GM06990 (cell line): ENCODE measurements at regions not wholly inside any gene's neighbourhood (a gene's known extent, or its start where the extent isn't known, plus 50 kb on each side); places are given as distances from the start of the nearest gene placed in this dataset.

Experiments used
- DNase-seq: peaks from one replicate; pipeline ENCODE4 v3.0.0-alpha.2; 2011; ENCODE audit not compliant: insufficient read length; ENCODE audit errors: extremely low read depth
- H3K27me3 ChIP-seq: replicated peaks from 2 replicates; pipeline ENCODE4 v1.6.0; 2011; ENCODE audit warnings: low read length; ENCODE audit not compliant: control insufficient read depth, insufficient read depth
- H3K36me3 ChIP-seq: 2 replicates; pipeline ENCODE4 v1.5.1; 2011; ENCODE audit warnings: low read length; ENCODE audit not compliant: control insufficient read depth, insufficient read depth
- H3K4me3 ChIP-seq: replicated peaks from 2 replicates; pipeline ENCODE4 v1.5.1; 2011; ENCODE audit warnings: low read depth, mild to moderate bottlenecking, control low read depth, low read length
- TF ChIP-seq, protein P1 (sequence below): IDR thresholded peaks from 2 replicates; pipeline ENCODE4 v1.5.1; 2011; ENCODE audit warnings: low read length, control low read depth, mild to moderate bottlenecking, inconsistent platforms; ENCODE audit not compliant: insufficient read depth, poor library complexity, severe bottlenecking

DNA sequence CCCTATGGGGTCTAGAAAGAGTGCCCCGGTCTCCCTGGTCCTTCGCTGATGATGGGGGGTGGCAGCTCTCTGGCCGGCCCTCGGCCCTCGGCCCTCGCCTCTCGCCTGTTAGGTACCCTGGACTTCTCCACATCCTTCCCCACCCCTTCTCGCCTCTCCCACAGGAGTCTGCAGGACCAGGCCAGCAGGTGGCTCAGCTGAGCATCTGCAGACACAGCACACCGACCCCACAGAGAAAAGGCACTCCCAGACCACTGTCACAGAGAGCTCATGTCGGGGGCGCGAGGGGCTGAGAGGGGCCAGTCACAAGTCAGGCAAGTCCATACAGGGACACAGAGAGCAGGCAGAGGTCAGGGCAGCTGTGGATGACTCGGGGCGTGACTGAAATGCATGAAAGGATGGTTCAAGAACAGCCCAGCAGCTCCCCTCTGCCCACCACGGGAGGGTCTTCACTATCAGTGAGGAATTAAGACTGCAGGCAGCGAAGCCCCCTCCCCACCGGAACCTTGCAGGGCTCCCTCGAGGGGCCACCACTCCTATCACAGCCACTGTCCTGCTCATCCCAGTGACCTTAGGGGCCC is 181.7 kb upstream of the NSMCE3 start:
- TF ChIP-seq, protein P1, sequence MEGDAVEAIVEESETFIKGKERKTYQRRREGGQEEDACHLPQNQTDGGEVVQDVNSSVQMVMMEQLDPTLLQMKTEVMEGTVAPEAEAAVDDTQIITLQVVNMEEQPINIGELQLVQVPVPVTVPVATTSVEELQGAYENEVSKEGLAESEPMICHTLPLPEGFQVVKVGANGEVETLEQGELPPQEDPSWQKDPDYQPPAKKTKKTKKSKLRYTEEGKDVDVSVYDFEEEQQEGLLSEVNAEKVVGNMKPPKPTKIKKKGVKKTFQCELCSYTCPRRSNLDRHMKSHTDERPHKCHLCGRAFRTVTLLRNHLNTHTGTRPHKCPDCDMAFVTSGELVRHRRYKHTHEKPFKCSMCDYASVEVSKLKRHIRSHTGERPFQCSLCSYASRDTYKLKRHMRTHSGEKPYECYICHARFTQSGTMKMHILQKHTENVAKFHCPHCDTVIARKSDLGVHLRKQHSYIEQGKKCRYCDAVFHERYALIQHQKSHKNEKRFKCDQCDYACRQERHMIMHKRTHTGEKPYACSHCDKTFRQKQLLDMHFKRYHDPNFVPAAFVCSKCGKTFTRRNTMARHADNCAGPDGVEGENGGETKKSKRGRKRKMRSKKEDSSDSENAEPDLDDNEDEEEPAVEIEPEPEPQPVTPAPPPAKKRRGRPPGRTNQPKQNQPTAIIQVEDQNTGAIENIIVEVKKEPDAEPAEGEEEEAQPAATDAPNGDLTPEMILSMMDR, result peak; percentile 14
- Histone ChIP-seq H3K4me3 (no peak overlapping the region), H3K36me3 (no peaks in the 10 kb centered on the region), H3K27me3 (no peaks in the 10 kb centered on the region)
- DNase-seq, result no peak

DNA sequence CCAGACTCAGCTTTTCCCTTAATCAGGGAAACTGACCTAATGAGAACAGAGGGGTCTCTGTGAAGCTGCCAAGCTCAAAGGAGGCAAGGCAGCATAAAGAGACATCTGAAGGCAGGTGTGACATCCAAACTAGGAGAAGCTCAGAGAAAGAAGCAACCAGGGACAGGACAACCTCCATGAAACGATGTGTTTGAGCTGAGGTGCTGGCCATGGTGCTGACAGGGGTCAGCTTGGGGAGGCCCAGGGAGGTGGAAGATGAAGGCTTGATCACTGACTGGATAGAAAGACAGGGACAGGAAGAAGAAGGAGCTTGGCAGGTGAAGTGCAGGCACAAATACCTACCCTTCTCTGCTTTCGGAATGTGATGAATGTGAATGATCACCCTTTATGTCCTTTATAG is 179.5 kb upstream of the NSMCE3 start:
- TF ChIP-seq, protein P1, result no peak
- no peak for DNase-seq

DNA sequence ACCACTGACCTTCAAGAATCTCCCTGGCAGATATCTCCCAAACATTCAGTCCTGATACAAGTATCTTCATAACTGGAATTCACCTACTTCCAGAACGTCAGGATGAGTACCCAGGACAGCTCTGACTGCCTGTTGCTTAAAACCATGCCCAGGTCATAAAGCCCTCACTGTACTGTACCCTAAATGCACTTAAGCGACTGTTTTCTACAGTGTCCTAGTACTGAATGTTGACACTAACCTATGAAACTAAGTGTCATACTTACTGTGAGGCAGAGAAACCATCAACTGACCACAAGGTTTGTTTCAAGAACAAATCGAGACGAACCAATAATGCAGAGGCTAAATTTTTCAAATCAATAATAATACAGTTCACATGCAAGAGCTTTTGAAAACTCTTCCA is 178.7 kb upstream of the NSMCE3 start:
- no peak overlapping the region for H3K4me3 ChIP-seq
- no peaks in the 10 kb centered on the region for H3K27me3 ChIP-seq
- no peak for DNase-seq
- no peaks in the 10 kb centered on the region for H3K36me3 ChIP-seq
- TF ChIP-seq, protein P1, result no peak

More for the DNA sequence above, 179.5 kb upstream of the NSMCE3 start:
- Histone ChIP-seq H3K36me3 (no peaks in the 10 kb centered on the region), H3K27me3 (no peaks in the 10 kb centered on the region), H3K4me3 (no peak overlapping the region)

DNA sequence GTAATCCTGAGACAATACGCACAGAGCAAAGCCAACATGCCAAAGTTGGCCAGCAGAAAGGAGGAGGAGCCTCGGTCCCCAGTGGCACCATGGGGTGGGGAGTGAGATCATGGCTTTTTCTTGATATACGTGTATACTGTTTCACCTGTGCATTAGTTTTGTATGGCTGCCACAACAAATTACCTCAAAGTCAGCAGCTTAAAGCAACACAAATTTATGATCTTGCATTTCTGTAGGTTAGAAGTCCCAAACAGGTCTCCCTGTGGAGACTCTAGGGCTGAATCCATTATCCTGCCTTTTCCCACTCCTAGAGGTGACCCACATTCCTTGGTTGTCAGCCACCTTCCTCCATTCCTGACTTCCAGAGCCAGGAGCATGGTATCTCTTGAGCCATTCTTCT is 176.9 kb upstream of the NSMCE3 start:
- TF ChIP-seq, protein P1, result no peak
- Histone ChIP-seq H3K27me3 (no peaks in the 10 kb centered on the region), H3K36me3 (no peaks in the 10 kb centered on the region), H3K4me3 (no peak overlapping the region)
- no peak for DNase-seq

DNA sequence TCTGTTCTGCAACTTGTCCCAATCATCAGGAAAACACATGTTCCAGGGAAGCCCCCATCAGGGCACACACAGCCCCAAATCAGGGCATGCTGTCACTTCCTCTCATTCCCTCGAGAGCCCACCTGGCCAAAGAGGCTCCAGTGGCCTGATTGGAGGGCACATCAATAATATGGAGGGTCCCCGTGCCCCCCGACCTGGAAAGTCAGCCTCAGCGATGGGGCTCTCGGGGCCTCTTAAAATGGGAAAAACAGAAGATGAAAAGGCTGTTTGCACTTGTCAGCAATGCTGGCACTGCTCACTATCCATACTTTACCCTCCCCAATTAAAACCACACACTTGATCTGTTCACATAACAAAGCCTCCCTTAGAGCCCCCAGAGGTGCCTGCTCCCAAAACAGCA is 172.9 kb upstream of the NSMCE3 start:
- H3K4me3 ChIP-seq, result no peak overlapping the region
- DNase-seq, result no peak
- TF ChIP-seq, protein P1, result no peak
- H3K36me3 ChIP-seq, result no peaks in the 10 kb centered on the region
- H3K27me3 ChIP-seq, result no peaks in the 10 kb centered on the region

DNA sequence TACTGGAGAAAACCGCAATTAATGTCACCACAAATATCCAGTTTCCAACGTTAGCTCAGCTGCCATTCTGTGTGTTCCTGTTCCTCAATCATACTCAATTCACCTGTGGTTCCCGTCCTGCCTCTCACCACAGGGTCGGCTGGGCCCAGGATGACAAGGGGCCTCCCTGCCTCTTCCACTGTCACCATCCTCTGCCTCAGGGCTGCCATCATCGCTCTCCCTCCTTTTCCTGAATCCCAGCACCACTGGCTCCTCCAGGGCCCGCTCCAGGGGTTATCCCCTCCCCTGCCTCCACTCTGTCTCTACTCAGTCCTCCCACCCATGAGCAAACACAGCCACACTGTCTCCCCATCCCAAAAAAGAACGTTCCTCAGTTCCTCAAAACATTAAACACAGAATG is 170.9 kb upstream of the NSMCE3 start:
- no peak overlapping the region for H3K4me3 ChIP-seq
- no peak for DNase-seq
- no peaks in the 10 kb centered on the region for H3K36me3 ChIP-seq
- no peaks in the 10 kb centered on the region for H3K27me3 ChIP-seq
- TF ChIP-seq, protein P1, result no peak
